ENCODE measurements at regions not wholly inside any gene's neighbourhood (a gene's known extent, or its start where the extent isn't known, plus 50 kb on each side); places are given as distances from the start of the nearest gene placed in this dataset.

- TF ChIP-seq CTCF (IDR thresholded peaks at IDR 0.05): no peak
- no peak for TF ChIP-seq POLR2A (IDR thresholded peaks at IDR 0.05)
These were observed 224.0 kb downstream of the PTBP2 start for GRCh38 chr1:96945509-96946084.
